ENCODE measurements at regions not wholly inside any gene's neighbourhood (a gene's known extent, or its start where the extent isn't known, plus 50 kb on each side); places are given as distances from the start of the nearest gene placed in this dataset.

DNA sequence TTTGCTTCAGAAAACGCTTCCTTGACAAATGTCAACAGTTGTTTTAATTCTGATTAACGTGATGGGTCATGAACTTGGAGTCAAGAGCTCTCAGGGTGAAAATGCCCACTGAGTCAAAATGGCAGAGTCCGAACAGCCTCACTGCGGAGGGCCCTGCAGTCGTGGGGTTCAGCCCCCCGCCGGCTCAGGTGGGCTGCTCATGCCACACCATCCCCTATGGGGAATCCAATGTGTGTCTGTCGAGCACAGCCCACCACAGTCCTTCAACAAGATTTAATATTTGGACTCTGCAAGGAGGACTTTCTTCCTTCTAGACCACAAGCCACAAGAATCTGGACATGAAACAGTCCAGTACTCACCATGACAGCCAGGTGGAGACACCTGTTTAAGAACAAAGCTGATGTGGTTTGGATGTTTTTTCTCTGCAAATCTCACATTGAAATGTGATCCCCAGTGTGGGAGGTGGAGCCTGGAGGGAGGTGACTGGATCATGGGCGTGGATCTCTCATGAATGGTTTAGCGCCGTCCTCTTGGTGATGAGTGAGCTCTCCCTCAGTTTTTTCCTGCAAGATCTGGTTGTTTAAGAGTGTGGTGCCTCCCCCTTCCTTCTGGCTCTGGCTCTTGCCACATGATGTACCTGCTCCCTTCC, 201.0 kb downstream of the NDUFA10 start:
- TF ChIP-seq, protein P1, sequence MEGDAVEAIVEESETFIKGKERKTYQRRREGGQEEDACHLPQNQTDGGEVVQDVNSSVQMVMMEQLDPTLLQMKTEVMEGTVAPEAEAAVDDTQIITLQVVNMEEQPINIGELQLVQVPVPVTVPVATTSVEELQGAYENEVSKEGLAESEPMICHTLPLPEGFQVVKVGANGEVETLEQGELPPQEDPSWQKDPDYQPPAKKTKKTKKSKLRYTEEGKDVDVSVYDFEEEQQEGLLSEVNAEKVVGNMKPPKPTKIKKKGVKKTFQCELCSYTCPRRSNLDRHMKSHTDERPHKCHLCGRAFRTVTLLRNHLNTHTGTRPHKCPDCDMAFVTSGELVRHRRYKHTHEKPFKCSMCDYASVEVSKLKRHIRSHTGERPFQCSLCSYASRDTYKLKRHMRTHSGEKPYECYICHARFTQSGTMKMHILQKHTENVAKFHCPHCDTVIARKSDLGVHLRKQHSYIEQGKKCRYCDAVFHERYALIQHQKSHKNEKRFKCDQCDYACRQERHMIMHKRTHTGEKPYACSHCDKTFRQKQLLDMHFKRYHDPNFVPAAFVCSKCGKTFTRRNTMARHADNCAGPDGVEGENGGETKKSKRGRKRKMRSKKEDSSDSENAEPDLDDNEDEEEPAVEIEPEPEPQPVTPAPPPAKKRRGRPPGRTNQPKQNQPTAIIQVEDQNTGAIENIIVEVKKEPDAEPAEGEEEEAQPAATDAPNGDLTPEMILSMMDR (conservative IDR thresholded peaks at IDR 0.05; ENCODE audit: low read length), result no peak
- no peak overlapping the region for H3K4me3 ChIP-seq (ENCODE audit: low read length)
- no peak for DNase-seq (ENCODE audit: low read depth)

DNA sequence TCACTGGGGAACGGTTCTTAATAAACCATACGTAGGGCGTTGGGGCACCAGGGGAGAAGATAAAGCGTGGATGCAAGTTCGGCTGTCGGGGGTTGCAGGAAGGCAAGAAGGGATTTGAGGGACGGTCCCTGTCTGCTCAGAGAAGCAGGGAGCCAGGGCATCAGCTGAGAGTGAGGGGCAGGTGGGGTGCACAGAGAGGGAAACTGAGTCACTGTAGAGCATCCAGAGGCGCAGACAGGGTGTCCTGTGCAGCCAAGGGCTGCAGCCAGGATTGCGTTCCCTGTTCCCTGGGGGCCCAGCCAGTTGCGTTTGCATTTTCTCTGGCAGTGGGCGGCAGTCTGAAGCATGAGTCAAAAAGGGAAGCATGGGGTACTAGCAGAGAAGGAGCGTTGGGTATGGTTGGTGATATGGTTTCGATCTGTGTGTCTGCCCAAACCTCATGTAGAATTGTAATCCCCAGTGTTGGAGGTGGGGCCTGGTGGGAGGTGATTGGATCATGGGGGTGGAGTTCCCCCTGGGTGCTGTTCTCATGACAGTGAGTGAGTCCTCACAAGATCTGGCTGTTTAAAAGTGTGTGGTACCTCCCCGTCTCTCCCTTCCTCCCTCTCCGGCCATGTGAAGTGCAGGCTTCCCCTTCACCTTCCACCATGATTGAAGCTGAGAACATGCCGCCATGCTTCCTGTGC, 202.9 kb downstream of the NDUFA10 start:
- no peak overlapping the region for H3K4me3 ChIP-seq (ENCODE audit: low read length)
- TF ChIP-seq, protein P1 (conservative IDR thresholded peaks at IDR 0.05; ENCODE audit: low read length), result no peak
- no peak for DNase-seq (ENCODE audit: low read depth)

DNA sequence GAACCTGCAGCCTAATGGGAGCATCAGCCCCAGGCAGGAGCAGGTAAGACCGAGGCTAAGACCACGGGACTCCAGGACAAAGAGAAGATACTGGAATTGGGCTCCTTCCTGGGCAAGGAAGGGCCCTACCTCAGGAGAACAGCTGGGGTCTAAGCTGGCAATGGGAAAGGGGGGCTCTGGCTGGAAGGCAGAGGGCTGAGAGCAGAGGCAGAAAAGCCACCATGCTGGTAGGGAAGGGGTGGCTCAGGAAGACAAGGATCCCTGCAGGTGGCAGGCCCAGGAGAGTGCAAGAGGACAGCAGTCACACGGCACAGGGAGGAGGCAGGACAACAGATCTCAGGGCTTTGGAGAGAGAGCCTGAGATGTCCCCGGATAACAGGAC, 203.5 kb downstream of the NDUFA10 start:
- TF ChIP-seq, protein P1 (conservative IDR thresholded peaks at IDR 0.05; ENCODE audit: low read length), result no peak
- H3K4me3 ChIP-seq (ENCODE audit: low read length), result no peak overlapping the region
- DNase-seq (ENCODE audit: low read depth), result no peak

DNA sequence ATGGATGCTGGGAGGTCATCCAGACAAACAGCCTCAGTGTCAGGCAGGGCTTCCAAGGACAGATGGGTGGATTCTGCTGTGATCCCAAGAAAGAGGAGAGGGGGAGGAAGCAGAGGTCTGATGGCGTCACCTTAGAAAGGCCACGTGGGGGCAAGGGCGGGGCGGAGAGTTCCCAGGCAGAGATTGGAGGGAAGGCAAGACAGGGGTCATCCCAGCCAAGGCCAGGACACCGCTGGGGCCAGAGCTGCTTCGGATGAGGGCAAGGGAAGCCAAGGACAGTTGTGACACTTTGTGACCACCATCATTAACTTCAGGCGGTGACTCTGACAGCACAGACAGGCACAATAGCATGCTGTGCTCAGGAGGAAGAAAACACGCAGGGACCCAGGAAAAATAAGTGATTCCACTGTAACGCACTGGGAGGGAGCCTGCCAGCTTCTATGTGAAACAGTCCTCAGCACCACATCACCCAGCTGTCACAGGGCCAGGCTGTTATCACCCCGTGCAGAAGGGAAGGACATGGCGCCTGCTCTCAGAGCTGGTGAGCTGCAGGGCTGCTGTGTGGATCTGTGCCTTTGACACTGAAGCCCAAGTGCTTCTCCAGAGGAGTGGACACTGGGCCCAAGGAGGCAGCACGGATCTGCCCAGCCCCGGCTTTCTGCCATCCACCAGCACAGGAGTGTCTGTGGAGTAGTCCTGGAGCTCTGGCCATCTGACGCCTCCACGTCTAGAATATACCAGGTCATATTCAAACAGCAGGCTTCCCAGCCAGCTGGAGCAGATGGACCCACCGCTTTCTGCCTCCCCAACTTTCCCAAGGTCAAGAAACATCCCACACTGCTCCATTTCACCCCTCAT, 204.1 kb downstream of the NDUFA10 start:
- DNase-seq (ENCODE audit: low read depth), result no peak
- no peak overlapping the region for H3K4me3 ChIP-seq (ENCODE audit: low read length)
- TF ChIP-seq, protein P1 (conservative IDR thresholded peaks at IDR 0.05; ENCODE audit: low read length), result no peak

DNA sequence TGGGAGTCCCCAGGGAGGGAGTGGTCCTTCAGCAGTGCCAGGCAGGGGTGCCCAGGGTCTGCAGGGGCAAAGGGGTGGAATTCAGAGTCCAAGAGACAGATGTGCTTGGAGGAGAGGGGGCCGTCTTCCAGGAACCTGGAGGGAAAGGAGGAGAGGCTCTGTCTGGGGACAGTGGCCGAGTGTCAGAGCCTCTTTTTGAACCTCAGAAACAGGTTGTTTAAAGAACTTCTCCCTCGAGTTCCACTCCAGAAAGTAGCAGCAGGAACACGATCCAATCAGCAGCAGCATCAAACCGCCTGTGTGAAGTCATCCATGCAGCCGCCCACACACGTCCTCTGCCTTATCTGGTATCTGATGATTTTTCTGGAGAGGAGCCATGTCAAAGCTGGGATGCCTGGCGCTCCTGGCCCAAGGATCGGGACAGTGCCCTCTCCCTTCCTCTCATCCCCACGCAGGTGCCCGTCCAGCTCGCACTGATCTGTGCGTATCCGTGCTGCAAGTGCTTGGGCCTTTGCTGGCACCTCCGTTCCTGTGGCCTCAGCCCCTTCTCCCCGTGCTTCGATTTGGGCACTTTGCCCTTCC, 205.1 kb downstream of the NDUFA10 start:
- TF ChIP-seq, protein P1 (conservative IDR thresholded peaks at IDR 0.05; ENCODE audit: low read length), result no peak
- no peak for DNase-seq (ENCODE audit: low read depth)

DNA sequence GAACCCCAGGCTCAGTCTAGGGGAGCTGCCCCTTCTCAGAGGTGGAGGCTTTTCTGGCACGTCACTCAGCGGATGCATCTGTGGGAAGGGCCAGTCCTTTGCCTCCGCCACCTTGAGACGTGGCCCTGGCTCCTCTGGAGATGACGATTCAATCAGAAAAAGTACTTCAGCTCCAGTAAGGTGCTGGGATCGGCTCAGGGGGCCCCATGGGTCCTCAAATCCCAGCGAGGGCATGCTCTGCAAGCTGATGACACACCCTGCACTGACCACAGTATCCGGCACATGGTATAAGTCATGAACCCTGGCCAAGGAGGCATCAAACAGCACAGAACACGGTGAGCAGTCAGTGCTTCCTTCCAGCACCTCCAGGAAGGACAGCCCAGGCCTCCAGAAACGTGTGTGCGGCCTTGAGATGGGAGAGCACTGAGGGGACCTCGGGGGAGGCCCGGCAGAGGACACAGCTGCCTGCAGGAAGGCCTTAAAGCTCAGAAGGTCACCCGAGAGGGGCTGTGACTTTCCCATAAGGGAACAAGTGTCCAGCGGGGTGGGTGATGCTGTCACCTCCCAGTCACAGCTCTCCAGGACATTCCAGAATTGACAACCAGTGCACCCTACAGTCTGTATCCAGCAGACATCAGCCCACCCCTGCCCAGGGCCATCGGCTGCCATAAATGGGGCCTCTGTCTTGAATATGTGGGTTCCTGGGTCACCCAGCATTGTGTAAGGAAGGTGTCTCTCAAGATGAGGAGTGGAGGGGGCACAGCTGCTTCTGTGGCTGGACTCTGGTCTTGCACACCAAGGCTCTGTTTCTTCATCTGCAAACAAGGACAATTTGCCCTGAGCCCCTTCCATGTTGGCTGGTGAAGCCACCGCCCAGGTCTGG, 205.8 kb downstream of the NDUFA10 start:
- TF ChIP-seq, protein P1 (conservative IDR thresholded peaks at IDR 0.05; ENCODE audit: low read length), result no peak
- no peak overlapping the region for H3K4me3 ChIP-seq (ENCODE audit: low read length)
- DNase-seq (ENCODE audit: low read depth), result no peak

More for the DNA sequence above, 205.1 kb downstream of the NDUFA10 start:
- H3K4me3 ChIP-seq (ENCODE audit: low read length), result no peak overlapping the region
